ENCODE measurements at regions not wholly inside any gene's neighbourhood (a gene's known extent, or its start where the extent isn't known, plus 50 kb on each side); places are given as distances from the start of the nearest gene placed in this dataset.

- TF ChIP-seq HDAC1 (CRISPR knock-in tag; IDR thresholded peaks at IDR 0.05) = peak; percentile 68
- TF ChIP-seq ATF2 (CRISPR knock-in tag; IDR thresholded peaks at IDR 0.05) = 0 out of 2 replicates have a peak, but pooled peaks have one; percentile 45
- no peak; the same call in 1 of the 2 replicates for TF ChIP-seq ZNF709 (CRISPR knock-in tag; IDR thresholded peaks at IDR 0.05)
- no peak for TF ChIP-seq PAF1 (CRISPR knock-in tag; IDR thresholded peaks at IDR 0.05)
- no peak for TF ChIP-seq ZNF382 (CRISPR knock-in tag; IDR thresholded peaks at IDR 0.05; ENCODE audit: borderline replicate concordance)
- no peak for TF ChIP-seq BORCS8-MEF2B (CRISPR knock-in tag; IDR thresholded peaks at IDR 0.05)
- TF ChIP-seq NFE2L1 (CRISPR knock-in tag; IDR thresholded peaks at IDR 0.05; ENCODE audit: borderline replicate concordance) = no peak
- TF ChIP-seq MXD1 (CRISPR knock-in tag; IDR thresholded peaks at IDR 0.05) = 0 out of 2 replicates have a peak, but pooled peaks have one; percentile 11
- TF ChIP-seq ZUFSP (CRISPR knock-in tag; IDR thresholded peaks at IDR 0.05; ENCODE audit: borderline replicate concordance) = no peak
- TF ChIP-seq ZNF713 (CRISPR knock-in tag; IDR thresholded peaks at IDR 0.05) = no peak
- no peak for TF ChIP-seq ZNF331 (CRISPR knock-in tag; IDR thresholded peaks at IDR 0.05)
- TF ChIP-seq U2AF1 (optimal IDR thresholded peaks at IDR 0.05; ENCODE audit: low read depth, low read length) = no peak
- no peak for TF ChIP-seq ZNF235 (CRISPR knock-in tag; IDR thresholded peaks at IDR 0.05; ENCODE audit: borderline replicate concordance)
- peak; percentile 91 for TF ChIP-seq ZFP36L1 (CRISPR knock-in tag; IDR thresholded peaks at IDR 0.05)
- TF ChIP-seq NFYB (CRISPR knock-in tag; IDR thresholded peaks at IDR 0.05) = 0 out of 2 replicates have a peak, but pooled peaks have one; percentile 7
- 0 out of 2 replicates have a peak, but pooled peaks have one; percentile 76 for TF ChIP-seq TRIM24 (CRISPR knock-in tag; IDR thresholded peaks at IDR 0.05)
- TF ChIP-seq TCF7 (IDR thresholded peaks at IDR 0.05; ENCODE audit: low read depth) = peak; percentile 73
- TF ChIP-seq ZNF607 (CRISPR knock-in tag; IDR thresholded peaks at IDR 0.05; ENCODE audit: borderline replicate concordance) = peak; percentile 90
- TF ChIP-seq PRDM15 (CRISPR knock-in tag; IDR thresholded peaks at IDR 0.05) = no peak
- no peak for TF ChIP-seq ZNF383 (CRISPR knock-in tag; IDR thresholded peaks at IDR 0.05; ENCODE audit: borderline replicate concordance)
- TF ChIP-seq ZBTB49 (CRISPR knock-in tag; IDR thresholded peaks at IDR 0.05; ENCODE audit: borderline replicate concordance) = no peak
These were observed 108.6 kb downstream of the C1D start (continued) for GRCh38 chr2:67954093-67954748.
